Kidney (tissue), 13 donors: ENCODE measurements at regions not wholly inside any gene's neighbourhood (a gene's known extent, or its start where the extent isn't known, plus 50 kb on each side); places are given as distances from the start of the nearest gene placed in this dataset.

Experiments used
- DNase-seq, 5 donors: peaks; one replicate each; pipeline ENCODE4 v3.0.0-alpha.2; 2013 to 2020
- FAIRE-seq: peaks from 2 replicates; lab custom pipeline; 2012; peaks lifted over from hg19 to GRCh38; lab: Jason Lieb, UNC
- H3K27ac ChIP-seq, 2 donors: one replicate each; pipeline ENCODE4 v1.7.0; 2013; ENCODE audit warnings: low read depth in 2 of 2, low read length in 2 of 2, inconsistent platforms in 1 of 2
- H3K27me3 ChIP-seq: one replicate; pipeline ENCODE4 v1.7.1; 2013; ENCODE audit warnings: low read length, inconsistent platforms; ENCODE audit not compliant: control insufficient read depth, insufficient read depth
- H3K36me3 ChIP-seq, 3 donors: one replicate each; pipeline versions ENCODE4 v1.7.0 to v1.7.1; 2013; ENCODE audit warnings: low read length in 3 of 3, control low read depth in 1 of 3, inconsistent platforms in 1 of 3; ENCODE audit not compliant: insufficient read depth in 3 of 3, control insufficient read depth in 2 of 3
- H3K4me1 ChIP-seq, 3 donors: one replicate each; pipeline versions ENCODE4 v1.7.0 to v1.7.1; 2013; ENCODE audit warnings: low read length in 3 of 3, inconsistent platforms in 1 of 3, low read depth in 1 of 3; ENCODE audit not compliant: control insufficient read depth in 2 of 3, insufficient read depth in 2 of 3
- H3K4me3 ChIP-seq, 3 donors: one replicate each; pipeline versions ENCODE4 v1.7.0 to v1.8.1; 2013; ENCODE audit warnings: low read length in 3 of 3, control low read depth in 1 of 3, inconsistent platforms in 1 of 3
- H3K9ac ChIP-seq, 3 donors: one replicate each; pipeline versions ENCODE4 v1.7.0 to v1.7.1; 2013; ENCODE audit warnings: low read length in 3 of 3, control low read depth in 1 of 3, inconsistent platforms in 1 of 3
- H3K9me3 ChIP-seq, 3 donors: one replicate each; pipeline versions ENCODE4 v1.7.0 to v1.7.1; 2013; ENCODE audit warnings: low read length in 3 of 3, control low read depth in 1 of 3, inconsistent platforms in 1 of 3; ENCODE audit not compliant: control insufficient read depth in 2 of 3, insufficient read depth in 1 of 3
- CTCF ChIP-seq: IDR thresholded peaks from 3 replicates; pipeline ENCODE4 v1.5.1; 2012; ENCODE audit warnings: mild to moderate bottlenecking, moderate library complexity, borderline replicate concordance; ENCODE audit not compliant: insufficient read depth; ENCODE audit errors: extremely low read depth
- intact Hi-C: fragments of 100-400 bp; cut with DNase I; formaldehyde crosslinking; loops from one replicate; pipeline ENCODE4 v1.11.1; 2022
- donor health status: control.
- donor health status: control.
- donor health status: control.
- donor health status: control.
- donor health status: control.
- donor health status: DM: yes; HTN: yes; CAD: no.
- donor health status: Normal renal cell carcinoma (clear cell type).

- Histone ChIP-seq H3K27ac (no peak overlapping the region), H3K9ac (no peak overlapping the region), H3K4me3 (no peak overlapping the region), H3K27me3 (no peaks in the 10 kb centered on the region), H3K9me3 (no peaks in the 10 kb centered on the region), H3K36me3 (no peaks in the 10 kb centered on the region), H3K4me1 (no peaks in the 10 kb centered on the region)
- TF ChIP-seq CTCF: no peak
- intact Hi-C loops: no loop called here
- FAIRE-seq (no peak), DNase-seq (no peak)
Measured at GRCh38 chr13:61738236-61738750, 322.6 kb upstream of the PCDH20 start.

GRCh38 chr13:61734683-61735082, 319.0 kb upstream of the PCDH20 start:
- no peaks in the 10 kb centered on the region for H3K9me3 ChIP-seq
- no peak for DNase-seq
- no peak overlapping the region for H3K27ac ChIP-seq
- H3K9ac ChIP-seq: no peak overlapping the region
- no peak for TF ChIP-seq CTCF
- no peaks in the 10 kb centered on the region for H3K36me3 ChIP-seq
- intact Hi-C loops: no loop called here
- FAIRE-seq: no peak
- H3K4me1 ChIP-seq: no peaks in the 10 kb centered on the region
- H3K27me3 ChIP-seq: no peaks in the 10 kb centered on the region
- no peak overlapping the region for H3K4me3 ChIP-seq

- Histone ChIP-seq H3K4me3 (no peak overlapping the region), H3K27me3 (no peaks in the 10 kb centered on the region), H3K27ac (no peak overlapping the region), H3K4me1 (peaks cover 0 to 2% (median 0%) of the 10 kb centered on the region in 3 donors), H3K36me3 (no peaks in the 10 kb centered on the region), H3K9me3 (no peaks in the 10 kb centered on the region), H3K9ac (no peak overlapping the region)
- intact Hi-C loops: no loop called here
- TF ChIP-seq CTCF: no peak
- DNase-seq (peak in 3 of 5 donors; percentile 15 to 82 (median 54)), FAIRE-seq (no peak)
Measured at GRCh38 chr13:61728471-61728870, 312.8 kb upstream of the PCDH20 start.

- no peak for FAIRE-seq
- Histone ChIP-seq H3K27me3 (no peaks in the 10 kb centered on the region), H3K4me1 (peaks cover 0 to 2% (median 0%) of the 10 kb centered on the region in 3 donors), H3K4me3 (no peak overlapping the region), H3K36me3 (no peaks in the 10 kb centered on the region), H3K9ac (no peak overlapping the region), H3K9me3 (no peaks in the 10 kb centered on the region), H3K27ac (no peak overlapping the region)
- intact Hi-C loops: no loop called here
- DNase-seq: peak in 2 of 5 donors; percentile 3 to 6
- TF ChIP-seq CTCF: no peak
Measured at GRCh38 chr13:61727767-61728166, 312.1 kb upstream of the PCDH20 start.
